Suprapubic skin (tissue), 4 donors: ENCODE measurements at regions not wholly inside any gene's neighbourhood (a gene's known extent, or its start where the extent isn't known, plus 50 kb on each side); places are given as distances from the start of the nearest gene placed in this dataset.

Experiments used
- DNase-seq, 2 donors: peaks; one replicate each; pipeline ENCODE4 v3.0.0-alpha.2; 2019; ENCODE audit warnings: low spot score in 2 of 2
- H3K27ac ChIP-seq: fragments of 200-600 bp; sonication (generic); one replicate; pipeline ENCODE4 v1.5.1; 2019
- H3K27me3 ChIP-seq: fragments of 200-600 bp; sonication (generic); one replicate; pipeline ENCODE4 v1.5.1; 2019
- H3K36me3 ChIP-seq: fragments of 200-600 bp; sonication (generic); one replicate; pipeline ENCODE4 v1.5.1; 2019
- H3K4me1 ChIP-seq: fragments of 200-600 bp; sonication (generic); one replicate; pipeline ENCODE4 v1.5.1; 2019
- H3K4me3 ChIP-seq: fragments of 200-600 bp; sonication (generic); one replicate; pipeline ENCODE4 v1.5.1; 2019; ENCODE audit warnings: mild to moderate bottlenecking
- H3K9me3 ChIP-seq: fragments of 200-600 bp; sonication (generic); one replicate; pipeline ENCODE4 v1.5.1; 2019
- EP300 ChIP-seq: sonication (generic); formaldehyde crosslinking; IDR thresholded peaks from one replicate; pipeline ENCODE4 v1.6.1; 2017; ENCODE audit warnings: antibody characterized with exemption
- POLR2A ChIP-seq, 2 donors: fragments of 450-650 bp; IDR thresholded peaks; one replicate each; pipeline ENCODE4 v1.6.1; 2017; ENCODE audit warnings: antibody characterized with exemption in 2 of 2, mild to moderate bottlenecking in 2 of 2, moderate library complexity in 2 of 2
- POLR2AphosphoS5 ChIP-seq, 3 donors: sonication (generic); formaldehyde crosslinking; IDR thresholded peaks; one replicate each; pipeline ENCODE4 v1.6.1; 2017; ENCODE audit warnings: antibody characterized with exemption in 3 of 3
- WGBS: methylation state at CpG from one replicate; pipeline ENCODE4 v1.1.5; 2018; 5-methylcytosine and 5-hydroxymethylcytosine counted together
- TF ChIP-seq, protein P1 (sequence below), 2 donors: fragments of 200-600 bp in 1 of 2; fragments of 450-650 bp in 1 of 2; sonication (generic) in 1 of 2; IDR thresholded peaks; one replicate each; pipeline ENCODE4 v1.5.1; 2016 to 2019; ENCODE audit warnings: antibody characterized with exemption in 2 of 2, mild to moderate bottlenecking in 1 of 2, moderate library complexity in 1 of 2

GRCh38 chr20:7696311-7696710 is 243.9 kb downstream of the HAO1 start:
- WGBS, result 71% methylated on average over 1 of the region's 1 CpG
- Histone ChIP-seq H3K4me1 (no peaks in the 10 kb centered on the region), H3K27ac (no peak overlapping the region), H3K27me3 (no peaks in the 10 kb centered on the region), H3K9me3 (no peaks in the 10 kb centered on the region), H3K4me3 (no peak overlapping the region), H3K36me3 (no peaks in the 10 kb centered on the region)
- TF ChIP-seq POLR2A (IDR thresholded peaks at IDR 0.05), result no peak
- no peak for TF ChIP-seq POLR2AphosphoS5 (IDR thresholded peaks at IDR 0.05)
- no peak for TF ChIP-seq EP300
- TF ChIP-seq, protein P1, sequence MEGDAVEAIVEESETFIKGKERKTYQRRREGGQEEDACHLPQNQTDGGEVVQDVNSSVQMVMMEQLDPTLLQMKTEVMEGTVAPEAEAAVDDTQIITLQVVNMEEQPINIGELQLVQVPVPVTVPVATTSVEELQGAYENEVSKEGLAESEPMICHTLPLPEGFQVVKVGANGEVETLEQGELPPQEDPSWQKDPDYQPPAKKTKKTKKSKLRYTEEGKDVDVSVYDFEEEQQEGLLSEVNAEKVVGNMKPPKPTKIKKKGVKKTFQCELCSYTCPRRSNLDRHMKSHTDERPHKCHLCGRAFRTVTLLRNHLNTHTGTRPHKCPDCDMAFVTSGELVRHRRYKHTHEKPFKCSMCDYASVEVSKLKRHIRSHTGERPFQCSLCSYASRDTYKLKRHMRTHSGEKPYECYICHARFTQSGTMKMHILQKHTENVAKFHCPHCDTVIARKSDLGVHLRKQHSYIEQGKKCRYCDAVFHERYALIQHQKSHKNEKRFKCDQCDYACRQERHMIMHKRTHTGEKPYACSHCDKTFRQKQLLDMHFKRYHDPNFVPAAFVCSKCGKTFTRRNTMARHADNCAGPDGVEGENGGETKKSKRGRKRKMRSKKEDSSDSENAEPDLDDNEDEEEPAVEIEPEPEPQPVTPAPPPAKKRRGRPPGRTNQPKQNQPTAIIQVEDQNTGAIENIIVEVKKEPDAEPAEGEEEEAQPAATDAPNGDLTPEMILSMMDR (IDR thresholded peaks at IDR 0.05), result no peak
- no peak for DNase-seq

DNA sequence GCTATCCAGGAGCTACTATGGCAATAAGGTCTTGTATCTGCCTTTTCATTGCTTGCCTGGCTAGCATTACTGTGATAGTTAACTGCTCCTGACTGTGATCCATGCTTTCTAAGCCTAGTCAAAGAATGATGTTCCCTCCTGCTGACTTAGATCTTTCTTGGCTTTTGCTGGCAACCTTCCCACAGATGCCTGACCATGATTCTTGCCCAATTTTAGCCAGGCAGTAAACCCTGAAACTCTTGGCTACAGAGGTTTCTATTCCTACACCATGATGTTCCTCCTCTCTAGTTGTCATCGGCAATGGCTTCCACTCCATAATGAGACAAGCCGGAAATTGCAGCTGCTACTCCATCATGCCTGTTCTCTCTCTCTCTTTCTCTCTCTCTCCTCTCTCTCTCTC is 238.1 kb downstream of the HAO1 start:
- WGBS, result 91% methylated on average over 2 of the region's 2 CpGs
- H3K27ac ChIP-seq, result no peak overlapping the region
- no peak for DNase-seq
- H3K9me3 ChIP-seq, result no peaks in the 10 kb centered on the region
- H3K27me3 ChIP-seq, result no peaks in the 10 kb centered on the region
- no peaks in the 10 kb centered on the region for H3K4me1 ChIP-seq
- H3K36me3 ChIP-seq, result no peaks in the 10 kb centered on the region
- H3K4me3 ChIP-seq, result no peak overlapping the region
- TF ChIP-seq POLR2A (IDR thresholded peaks at IDR 0.05) (no peak), EP300 (no peak), POLR2AphosphoS5 (IDR thresholded peaks at IDR 0.05) (no peak)
- TF ChIP-seq, protein P1 (IDR thresholded peaks at IDR 0.05), result no peak

DNA sequence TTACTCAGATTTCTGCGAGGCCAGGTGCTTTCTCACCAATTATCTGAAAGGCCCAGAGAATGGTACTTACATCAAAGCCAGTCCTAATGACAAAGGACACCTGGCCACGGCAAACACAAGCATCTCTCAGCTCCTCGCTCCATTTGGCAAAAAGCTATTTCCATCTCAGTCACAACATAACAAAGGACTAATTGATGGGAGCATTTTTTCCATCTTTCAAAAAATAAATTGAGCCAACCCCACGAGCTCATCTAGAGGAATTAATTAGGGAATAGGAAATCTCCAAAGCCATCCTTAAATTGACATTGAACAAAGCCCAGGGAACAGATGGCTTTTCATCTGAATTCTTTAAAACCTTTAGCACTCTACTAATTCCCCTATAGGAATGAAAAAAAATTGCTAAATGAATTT is 236.7 kb downstream of the HAO1 start:
- H3K27ac ChIP-seq, result no peak overlapping the region
- H3K4me3 ChIP-seq, result no peak overlapping the region
- no peaks in the 10 kb centered on the region for H3K27me3 ChIP-seq
- H3K4me1 ChIP-seq, result no peaks in the 10 kb centered on the region
- DNase-seq, result no peak
- WGBS, result 50% methylated on average over 4 of the region's 4 CpGs
- H3K9me3 ChIP-seq, result no peaks in the 10 kb centered on the region
- H3K36me3 ChIP-seq, result no peaks in the 10 kb centered on the region
- TF ChIP-seq POLR2AphosphoS5 (IDR thresholded peaks at IDR 0.05) (no peak), POLR2A (IDR thresholded peaks at IDR 0.05) (no peak), EP300 (no peak)
- TF ChIP-seq, protein P1 (IDR thresholded peaks at IDR 0.05), result no peak

DNA sequence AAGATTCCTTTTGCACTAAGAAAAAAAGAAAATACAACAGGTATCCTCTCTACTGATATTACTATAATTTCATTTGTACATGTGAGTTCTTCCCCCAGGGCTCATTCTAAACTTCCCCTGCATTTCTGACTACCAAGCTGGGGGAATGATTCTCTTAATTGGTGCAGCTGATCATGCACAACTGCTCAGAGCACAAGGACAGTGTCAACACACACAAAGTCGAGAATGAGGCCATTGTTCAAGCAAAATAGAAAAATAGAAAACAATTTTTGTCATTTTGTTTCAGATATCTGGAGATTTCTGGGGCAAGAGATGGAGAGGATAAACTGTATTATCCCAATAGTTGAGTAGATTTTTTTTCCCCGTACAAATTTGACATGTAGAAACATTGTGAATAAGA is 236.3 kb downstream of the HAO1 start:
- no peak overlapping the region for H3K27ac ChIP-seq
- H3K27me3 ChIP-seq, result no peaks in the 10 kb centered on the region
- WGBS, result 70% methylated on average over 2 of the region's 2 CpGs
- no peak for TF ChIP-seq POLR2A (IDR thresholded peaks at IDR 0.05)
- no peak for TF ChIP-seq POLR2AphosphoS5 (IDR thresholded peaks at IDR 0.05)
- TF ChIP-seq, protein P1 (IDR thresholded peaks at IDR 0.05), result no peak
- no peak for TF ChIP-seq EP300
- H3K9me3 ChIP-seq, result no peaks in the 10 kb centered on the region
- H3K4me1 ChIP-seq, result no peaks in the 10 kb centered on the region
- H3K36me3 ChIP-seq, result no peaks in the 10 kb centered on the region
- H3K4me3 ChIP-seq, result no peak overlapping the region
- DNase-seq, result no peak

GRCh38 chr20:7708112-7708511 is 232.1 kb downstream of the HAO1 start:
- no peaks in the 10 kb centered on the region for H3K9me3 ChIP-seq
- no peaks in the 10 kb centered on the region for H3K36me3 ChIP-seq
- no peak for DNase-seq
- H3K27me3 ChIP-seq, result no peaks in the 10 kb centered on the region
- H3K4me3 ChIP-seq, result no peak overlapping the region
- WGBS, result 73% methylated on average over 2 of the region's 2 CpGs
- no peak overlapping the region for H3K27ac ChIP-seq
- TF ChIP-seq EP300 (no peak), POLR2AphosphoS5 (IDR thresholded peaks at IDR 0.05) (no peak), POLR2A (IDR thresholded peaks at IDR 0.05) (no peak)
- TF ChIP-seq, protein P1 (IDR thresholded peaks at IDR 0.05), result no peak
- H3K4me1 ChIP-seq, result no peaks in the 10 kb centered on the region
